ENCODE measurements at regions not wholly inside any gene's neighbourhood (a gene's known extent, or its start where the extent isn't known, plus 50 kb on each side); places are given as distances from the start of the nearest gene placed in this dataset.

DNA sequence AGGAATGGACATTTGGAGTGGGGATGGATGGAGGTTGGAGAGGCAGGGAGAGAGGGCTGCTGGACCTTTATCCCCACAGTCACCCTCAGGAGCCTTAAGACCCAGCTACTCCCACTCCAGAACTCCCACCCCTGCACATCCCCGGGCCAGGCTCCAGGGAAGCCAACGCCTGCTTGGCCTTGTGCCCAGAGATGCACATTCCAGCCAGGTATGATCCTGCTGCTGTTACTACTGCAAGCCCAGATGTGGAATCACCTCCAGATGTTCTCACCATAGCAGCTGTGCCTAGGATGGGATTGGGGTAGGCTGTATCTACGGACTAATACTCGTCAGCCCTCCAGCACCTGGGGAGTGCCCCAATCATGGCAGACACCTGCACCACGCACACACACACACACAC, 71.7 kb downstream of the ZFP36L2 start:
- TF ChIP-seq POLR2A (IDR thresholded peaks at IDR 0.05; ENCODE audit: extremely low read depth, insufficient read length): no peak
- TF ChIP-seq MYC (IDR thresholded peaks at IDR 0.05; ENCODE audit: low read depth, low read length): no peak
- TF ChIP-seq, protein P1, sequence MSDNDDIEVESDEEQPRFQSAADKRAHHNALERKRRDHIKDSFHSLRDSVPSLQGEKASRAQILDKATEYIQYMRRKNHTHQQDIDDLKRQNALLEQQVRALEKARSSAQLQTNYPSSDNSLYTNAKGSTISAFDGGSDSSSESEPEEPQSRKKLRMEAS (IDR thresholded peaks at IDR 0.05; ENCODE audit: low read depth, low read length): no peak
- TF ChIP-seq, protein P2, sequence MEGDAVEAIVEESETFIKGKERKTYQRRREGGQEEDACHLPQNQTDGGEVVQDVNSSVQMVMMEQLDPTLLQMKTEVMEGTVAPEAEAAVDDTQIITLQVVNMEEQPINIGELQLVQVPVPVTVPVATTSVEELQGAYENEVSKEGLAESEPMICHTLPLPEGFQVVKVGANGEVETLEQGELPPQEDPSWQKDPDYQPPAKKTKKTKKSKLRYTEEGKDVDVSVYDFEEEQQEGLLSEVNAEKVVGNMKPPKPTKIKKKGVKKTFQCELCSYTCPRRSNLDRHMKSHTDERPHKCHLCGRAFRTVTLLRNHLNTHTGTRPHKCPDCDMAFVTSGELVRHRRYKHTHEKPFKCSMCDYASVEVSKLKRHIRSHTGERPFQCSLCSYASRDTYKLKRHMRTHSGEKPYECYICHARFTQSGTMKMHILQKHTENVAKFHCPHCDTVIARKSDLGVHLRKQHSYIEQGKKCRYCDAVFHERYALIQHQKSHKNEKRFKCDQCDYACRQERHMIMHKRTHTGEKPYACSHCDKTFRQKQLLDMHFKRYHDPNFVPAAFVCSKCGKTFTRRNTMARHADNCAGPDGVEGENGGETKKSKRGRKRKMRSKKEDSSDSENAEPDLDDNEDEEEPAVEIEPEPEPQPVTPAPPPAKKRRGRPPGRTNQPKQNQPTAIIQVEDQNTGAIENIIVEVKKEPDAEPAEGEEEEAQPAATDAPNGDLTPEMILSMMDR (IDR thresholded peaks at IDR 0.05; ENCODE audit: low read depth, low read length): no peak
- DNase-seq (ENCODE audit: low read depth): no peak
- no peak overlapping the region for H3K4me3 ChIP-seq (ENCODE audit: low read depth, low read length)

DNA sequence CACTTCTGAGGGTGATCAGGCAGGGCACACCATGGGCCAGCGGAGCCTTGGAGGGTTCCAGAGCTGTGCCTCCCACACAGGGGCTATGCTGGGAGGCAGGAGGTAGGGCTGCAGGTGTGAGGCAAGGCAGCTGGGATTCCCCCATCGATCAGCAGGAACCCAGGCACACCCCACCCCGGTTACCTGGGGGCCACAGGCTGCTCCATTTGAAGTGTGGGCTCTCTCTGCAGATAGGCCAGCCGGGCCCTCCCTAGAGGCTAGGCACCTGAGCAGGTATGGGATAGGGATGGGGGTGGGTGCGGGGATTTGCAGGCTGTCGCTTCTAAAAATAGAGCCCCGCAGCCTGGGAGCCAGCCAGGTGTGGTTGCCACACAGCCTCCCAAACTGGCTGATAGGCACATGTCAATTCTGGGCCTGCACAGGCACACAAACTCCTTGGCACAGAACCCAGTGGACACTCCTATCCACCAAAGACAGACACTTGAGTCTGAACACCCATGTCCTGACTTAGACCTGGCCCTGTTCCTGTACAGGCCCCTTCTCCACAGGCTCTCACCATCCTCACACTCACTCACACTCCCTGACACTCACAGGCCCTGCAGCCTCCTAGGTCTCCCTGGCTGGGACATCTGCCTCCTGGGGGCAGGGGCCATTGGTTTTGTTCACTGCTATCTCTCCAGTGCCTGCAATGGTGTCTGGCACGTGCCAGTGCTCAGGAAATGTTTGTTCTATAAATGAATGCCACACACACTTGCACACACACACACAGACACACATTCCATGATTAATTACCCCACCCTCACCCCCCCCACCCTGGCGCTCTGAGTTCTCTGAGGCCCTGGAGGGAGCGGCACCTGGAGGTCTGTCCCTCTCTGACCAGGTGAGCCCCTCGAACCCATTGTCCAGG, 73.4 kb downstream of the ZFP36L2 start:
- no peak overlapping the region for H3K4me3 ChIP-seq (ENCODE audit: low read depth, low read length)
- no peak for DNase-seq (ENCODE audit: low read depth)
- TF ChIP-seq, protein P1 (IDR thresholded peaks at IDR 0.05; ENCODE audit: low read depth, low read length): no peak
- TF ChIP-seq MYC (IDR thresholded peaks at IDR 0.05; ENCODE audit: low read depth, low read length) (no peak), POLR2A (IDR thresholded peaks at IDR 0.05; ENCODE audit: extremely low read depth, insufficient read length) (no peak)
- TF ChIP-seq, protein P2 (IDR thresholded peaks at IDR 0.05; ENCODE audit: low read depth, low read length): no peak

DNA sequence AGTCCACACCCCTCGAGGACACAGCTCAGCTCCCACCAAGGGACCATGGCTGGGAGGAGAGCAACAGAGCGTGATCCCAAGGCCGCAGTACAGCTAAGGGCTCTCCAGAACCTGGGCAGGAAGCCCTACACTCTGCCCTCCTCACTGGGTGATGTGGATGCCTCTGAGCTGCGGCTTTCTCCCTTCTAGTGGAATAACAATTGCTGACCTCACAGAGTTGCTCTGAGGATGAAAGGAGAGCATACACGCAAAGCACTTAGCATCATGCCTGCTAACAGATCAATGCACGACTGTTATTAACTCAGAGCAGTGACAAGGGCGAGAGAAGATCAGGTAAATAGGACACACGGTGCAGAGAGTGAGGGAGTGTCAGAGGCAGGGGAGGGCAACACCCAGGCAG, 74.2 kb downstream of the ZFP36L2 start:
- no peak for DNase-seq (ENCODE audit: low read depth)
- TF ChIP-seq, protein P2 (IDR thresholded peaks at IDR 0.05; ENCODE audit: low read depth, low read length): no peak
- TF ChIP-seq, protein P1 (IDR thresholded peaks at IDR 0.05; ENCODE audit: low read depth, low read length): no peak
- TF ChIP-seq POLR2A (IDR thresholded peaks at IDR 0.05; ENCODE audit: extremely low read depth, insufficient read length): no peak
- TF ChIP-seq MYC (IDR thresholded peaks at IDR 0.05; ENCODE audit: low read depth, low read length): no peak
- H3K4me3 ChIP-seq (ENCODE audit: low read depth, low read length): no peak overlapping the region

DNA sequence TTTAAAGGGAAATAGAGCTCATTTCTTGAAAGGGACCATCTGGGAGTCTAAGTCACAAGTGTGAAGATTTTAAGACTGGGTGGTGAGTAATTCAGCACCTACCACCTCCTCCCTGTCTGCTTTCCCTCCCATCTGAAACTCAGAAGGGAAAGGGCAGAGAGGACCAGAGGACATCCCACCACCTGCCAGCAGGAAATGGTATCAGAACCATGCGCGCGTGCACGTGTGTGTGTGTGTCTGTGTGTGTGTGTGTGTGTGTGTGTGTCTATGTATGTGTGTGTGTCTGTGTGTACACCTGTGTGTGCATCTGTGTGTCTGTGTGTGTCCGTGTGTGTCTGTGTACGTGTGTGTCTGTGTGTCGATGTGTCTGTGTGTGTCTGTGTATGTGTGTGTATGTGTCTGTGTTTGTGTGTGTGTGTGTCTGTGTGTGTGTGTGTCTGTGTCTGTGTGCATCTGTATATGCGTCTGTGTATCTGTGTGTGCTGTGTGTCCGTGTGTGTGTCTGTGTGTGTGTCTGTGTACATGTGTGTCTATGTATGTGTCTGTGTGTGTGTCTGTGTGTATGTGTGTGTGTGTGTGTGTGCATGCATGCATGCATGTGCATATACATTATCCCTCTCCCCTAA, 76.8 kb downstream of the ZFP36L2 start:
- no peak for DNase-seq (ENCODE audit: low read depth)
- no peak overlapping the region for H3K4me3 ChIP-seq (ENCODE audit: low read depth, low read length)
- TF ChIP-seq, protein P1 (IDR thresholded peaks at IDR 0.05; ENCODE audit: low read depth, low read length): no peak
- TF ChIP-seq MYC (IDR thresholded peaks at IDR 0.05; ENCODE audit: low read depth, low read length) (no peak), POLR2A (IDR thresholded peaks at IDR 0.05; ENCODE audit: extremely low read depth, insufficient read length) (no peak)
- TF ChIP-seq, protein P2 (IDR thresholded peaks at IDR 0.05; ENCODE audit: low read depth, low read length): no peak

DNA sequence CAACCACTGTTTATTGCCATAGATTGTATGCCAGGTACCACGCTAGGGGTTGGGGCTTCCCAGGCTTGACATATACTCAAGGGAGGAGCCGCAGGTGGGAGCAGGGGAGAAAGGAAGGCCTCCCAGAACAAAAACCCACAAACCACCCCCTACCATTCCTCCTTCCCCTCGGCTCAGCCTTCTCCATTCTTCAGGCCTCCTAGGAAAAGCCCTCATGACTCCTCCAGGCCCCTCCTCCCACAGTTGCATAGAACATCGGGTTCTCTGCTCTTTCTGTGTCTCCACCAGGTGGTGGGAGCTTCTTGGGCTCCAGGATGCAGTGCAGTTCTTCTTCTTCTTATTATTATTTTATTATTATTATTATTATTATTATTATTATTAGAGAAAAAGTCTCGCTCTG, 80.3 kb downstream of the ZFP36L2 start:
- TF ChIP-seq, protein P1 (IDR thresholded peaks at IDR 0.05; ENCODE audit: low read depth, low read length): no peak
- TF ChIP-seq, protein P2 (IDR thresholded peaks at IDR 0.05; ENCODE audit: low read depth, low read length): no peak
- no peak for TF ChIP-seq POLR2A (IDR thresholded peaks at IDR 0.05; ENCODE audit: extremely low read depth, insufficient read length)
- TF ChIP-seq MYC (IDR thresholded peaks at IDR 0.05; ENCODE audit: low read depth, low read length): no peak
- no peak overlapping the region for H3K4me3 ChIP-seq (ENCODE audit: low read depth, low read length)
- no peak for DNase-seq (ENCODE audit: low read depth)
